ENCODE measurements at regions not wholly inside any gene's neighbourhood (a gene's known extent, or its start where the extent isn't known, plus 50 kb on each side); places are given as distances from the start of the nearest gene placed in this dataset.

DNA sequence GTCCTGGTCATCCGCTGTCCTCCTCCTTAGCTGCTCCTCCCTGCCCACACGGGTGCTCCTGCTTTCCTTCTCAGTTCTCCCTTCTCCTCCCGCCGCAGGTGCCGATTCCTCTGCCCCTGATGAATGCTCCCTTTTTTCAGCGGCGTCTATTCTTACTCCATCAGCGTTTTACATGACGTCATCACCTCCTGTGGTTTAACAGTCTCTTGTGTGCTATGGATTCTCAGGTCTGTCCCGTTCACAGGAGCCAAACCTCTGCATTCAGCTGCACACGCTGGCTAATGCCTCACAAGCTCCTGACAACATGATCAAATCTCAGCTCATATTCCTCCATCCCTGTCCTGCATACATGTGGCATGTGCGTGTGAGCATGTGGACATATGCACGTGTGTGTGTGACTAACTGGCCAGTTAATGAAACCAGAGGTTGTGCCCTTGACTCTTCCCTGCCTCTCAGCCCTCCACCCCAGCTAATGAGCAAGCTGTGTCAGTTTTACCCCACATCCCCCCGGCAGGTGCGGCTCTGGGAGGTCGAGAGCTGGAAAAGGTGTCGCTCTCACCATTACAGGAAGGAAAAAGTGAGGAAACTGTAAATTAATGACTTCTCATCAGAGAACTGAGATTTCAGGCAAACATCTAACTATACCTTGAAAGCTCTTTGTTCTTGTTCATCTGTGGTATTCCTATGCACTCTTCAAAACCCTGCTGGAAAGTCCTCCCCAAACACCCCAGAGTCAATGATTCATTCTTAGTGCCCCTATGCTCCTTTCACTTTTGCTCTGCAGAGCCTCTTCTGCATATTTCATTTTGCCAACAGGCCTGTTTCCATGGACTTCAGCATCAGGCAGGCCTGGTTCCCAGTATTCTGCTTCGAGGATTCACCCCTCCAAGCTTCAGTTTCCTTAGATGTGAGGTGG lies 163.1 kb downstream of the TTLL2 start:
- TF ChIP-seq BHLHE40 (IDR thresholded peaks at IDR 0.05; ENCODE audit: borderline replicate concordance) (no peak), ELF4 (IDR thresholded peaks at IDR 0.05) (no peak), SP1 (IDR thresholded peaks at IDR 0.05) (no peak), ZNF384 (IDR thresholded peaks at IDR 0.05) (no peak), FOXK2 (IDR thresholded peaks at IDR 0.05) (no peak), SUZ12 (IDR thresholded peaks at IDR 0.05) (no peak)
- TF ChIP-seq, protein P1, sequence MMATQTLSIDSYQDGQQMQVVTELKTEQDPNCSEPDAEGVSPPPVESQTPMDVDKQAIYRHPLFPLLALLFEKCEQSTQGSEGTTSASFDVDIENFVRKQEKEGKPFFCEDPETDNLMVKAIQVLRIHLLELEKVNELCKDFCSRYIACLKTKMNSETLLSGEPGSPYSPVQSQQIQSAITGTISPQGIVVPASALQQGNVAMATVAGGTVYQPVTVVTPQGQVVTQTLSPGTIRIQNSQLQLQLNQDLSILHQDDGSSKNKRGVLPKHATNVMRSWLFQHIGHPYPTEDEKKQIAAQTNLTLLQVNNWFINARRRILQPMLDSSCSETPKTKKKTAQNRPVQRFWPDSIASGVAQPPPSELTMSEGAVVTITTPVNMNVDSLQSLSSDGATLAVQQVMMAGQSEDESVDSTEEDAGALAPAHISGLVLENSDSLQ (IDR thresholded peaks at IDR 0.05): no peak

Data from HEK293T (cell line).